ENCODE measurements at regions not wholly inside any gene's neighbourhood (a gene's known extent, or its start where the extent isn't known, plus 50 kb on each side); places are given as distances from the start of the nearest gene placed in this dataset.

- no peak for DNase-seq
Measured at GRCh38 chr18:24910221-24910620, 441.7 kb downstream of the ZNF521 start.

GRCh38 chr18:24913507-24914170 lies 438.3 kb downstream of the ZNF521 start:
- DNase-seq = peak; percentile 32

GRCh38 chr18:24914171-24914525 lies 437.8 kb downstream of the ZNF521 start:
- peak; percentile 40 for DNase-seq

GRCh38 chr18:24914685-24915084 lies 437.3 kb downstream of the ZNF521 start:
- no peak for DNase-seq

- DNase-seq = no peak
Measured at GRCh38 chr18:24915547-24915946, 436.4 kb downstream of the ZNF521 start.

GRCh38 chr18:24917767-24918166 lies 434.2 kb downstream of the ZNF521 start:
- DNase-seq = no peak

- DNase-seq = no peak
Measured at GRCh38 chr18:24918257-24918656, 433.7 kb downstream of the ZNF521 start.

- no peak for DNase-seq
Measured at GRCh38 chr18:24919181-24919797, 432.7 kb downstream of the ZNF521 start.

GRCh38 chr18:24922491-24922890 lies 429.5 kb downstream of the ZNF521 start:
- no peak for DNase-seq

- no peak for DNase-seq
Measured at GRCh38 chr18:24923138-24923537, 428.8 kb downstream of the ZNF521 start.

GRCh38 chr18:24924066-24924716 lies 427.8 kb downstream of the ZNF521 start:
- DNase-seq = no peak

- DNase-seq = no peak
Measured at GRCh38 chr18:24926649-24927048, 425.3 kb downstream of the ZNF521 start.

- no peak for DNase-seq
Measured at GRCh38 chr18:24928301-24928878, 423.6 kb downstream of the ZNF521 start.

GRCh38 chr18:24930478-24930877 lies 421.5 kb downstream of the ZNF521 start:
- DNase-seq = no peak

GRCh38 chr18:24930971-24931370 lies 421.0 kb downstream of the ZNF521 start:
- DNase-seq = no peak

- DNase-seq = no peak
Measured at GRCh38 chr18:24933345-24933744, 418.6 kb downstream of the ZNF521 start.

- no peak for DNase-seq
Measured at GRCh38 chr18:24934258-24934932, 417.6 kb downstream of the ZNF521 start.

GRCh38 chr18:24935008-24935407 lies 417.0 kb downstream of the ZNF521 start:
- no peak for DNase-seq

GRCh38 chr18:24935896-24936295 lies 416.1 kb downstream of the ZNF521 start:
- DNase-seq = no peak

GRCh38 chr18:24936691-24937090 lies 415.3 kb downstream of the ZNF521 start:
- no peak for DNase-seq

- no peak for DNase-seq
Measured at GRCh38 chr18:24937639-24938275, 414.2 kb downstream of the ZNF521 start.

GRCh38 chr18:24940416-24940815 lies 411.6 kb downstream of the ZNF521 start:
- DNase-seq = no peak
